ENCODE measurements at regions not wholly inside any gene's neighbourhood (a gene's known extent, or its start where the extent isn't known, plus 50 kb on each side); places are given as distances from the start of the nearest gene placed in this dataset.

DNA sequence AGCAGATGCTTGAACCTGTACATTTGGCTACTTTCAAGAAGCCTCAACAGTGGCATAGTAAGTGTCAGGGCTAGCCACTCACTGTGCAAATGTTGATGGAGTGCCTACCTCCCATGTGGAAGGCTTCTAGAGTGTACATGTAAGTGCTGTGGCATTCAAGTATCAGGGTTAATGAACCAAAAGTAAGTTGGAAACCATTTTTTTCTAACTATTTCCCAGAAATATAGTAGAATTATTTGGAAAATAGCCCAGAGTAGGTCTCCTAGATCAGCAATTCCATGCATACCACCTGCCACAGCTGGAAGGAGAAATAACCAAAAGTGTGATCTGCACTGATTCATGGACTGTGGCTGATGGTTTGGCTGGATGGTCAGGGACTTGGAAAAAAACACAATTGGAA, 53.3 kb downstream of the FOXD1 start:
- no peak for FAIRE-seq
- TF ChIP-seq, protein P1, sequence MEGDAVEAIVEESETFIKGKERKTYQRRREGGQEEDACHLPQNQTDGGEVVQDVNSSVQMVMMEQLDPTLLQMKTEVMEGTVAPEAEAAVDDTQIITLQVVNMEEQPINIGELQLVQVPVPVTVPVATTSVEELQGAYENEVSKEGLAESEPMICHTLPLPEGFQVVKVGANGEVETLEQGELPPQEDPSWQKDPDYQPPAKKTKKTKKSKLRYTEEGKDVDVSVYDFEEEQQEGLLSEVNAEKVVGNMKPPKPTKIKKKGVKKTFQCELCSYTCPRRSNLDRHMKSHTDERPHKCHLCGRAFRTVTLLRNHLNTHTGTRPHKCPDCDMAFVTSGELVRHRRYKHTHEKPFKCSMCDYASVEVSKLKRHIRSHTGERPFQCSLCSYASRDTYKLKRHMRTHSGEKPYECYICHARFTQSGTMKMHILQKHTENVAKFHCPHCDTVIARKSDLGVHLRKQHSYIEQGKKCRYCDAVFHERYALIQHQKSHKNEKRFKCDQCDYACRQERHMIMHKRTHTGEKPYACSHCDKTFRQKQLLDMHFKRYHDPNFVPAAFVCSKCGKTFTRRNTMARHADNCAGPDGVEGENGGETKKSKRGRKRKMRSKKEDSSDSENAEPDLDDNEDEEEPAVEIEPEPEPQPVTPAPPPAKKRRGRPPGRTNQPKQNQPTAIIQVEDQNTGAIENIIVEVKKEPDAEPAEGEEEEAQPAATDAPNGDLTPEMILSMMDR (IDR thresholded peaks at IDR 0.05; ENCODE audit: insufficient read depth, missing control alignments), result no peak

DNA sequence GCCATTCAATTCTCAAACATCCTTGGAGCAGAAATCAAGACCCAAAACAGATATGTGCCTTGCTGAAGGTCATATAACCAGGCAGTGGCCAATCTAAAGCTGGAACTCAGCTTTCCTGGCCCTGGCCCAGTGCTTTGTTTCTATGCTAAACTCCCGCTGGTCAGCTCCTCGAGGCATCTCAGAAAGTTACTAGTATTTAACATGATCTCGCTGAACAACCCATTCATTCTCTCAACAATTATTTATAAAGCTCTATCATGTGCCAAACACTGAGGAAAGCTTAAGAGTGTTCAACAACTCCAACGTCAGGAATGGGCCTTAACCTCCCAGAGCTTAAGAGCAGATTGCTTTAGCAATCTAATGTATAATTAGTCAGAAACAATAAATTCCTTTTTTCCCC, 54.0 kb downstream of the FOXD1 start:
- DNase-seq (ENCODE audit: insufficient read length, low spot score) (no peak), FAIRE-seq (no peak)
- TF ChIP-seq, protein P1 (IDR thresholded peaks at IDR 0.05; ENCODE audit: insufficient read depth, missing control alignments), result no peak

More for the DNA sequence above, 53.3 kb downstream of the FOXD1 start:
- DNase-seq (ENCODE audit: insufficient read length, low spot score), result no peak

DNA sequence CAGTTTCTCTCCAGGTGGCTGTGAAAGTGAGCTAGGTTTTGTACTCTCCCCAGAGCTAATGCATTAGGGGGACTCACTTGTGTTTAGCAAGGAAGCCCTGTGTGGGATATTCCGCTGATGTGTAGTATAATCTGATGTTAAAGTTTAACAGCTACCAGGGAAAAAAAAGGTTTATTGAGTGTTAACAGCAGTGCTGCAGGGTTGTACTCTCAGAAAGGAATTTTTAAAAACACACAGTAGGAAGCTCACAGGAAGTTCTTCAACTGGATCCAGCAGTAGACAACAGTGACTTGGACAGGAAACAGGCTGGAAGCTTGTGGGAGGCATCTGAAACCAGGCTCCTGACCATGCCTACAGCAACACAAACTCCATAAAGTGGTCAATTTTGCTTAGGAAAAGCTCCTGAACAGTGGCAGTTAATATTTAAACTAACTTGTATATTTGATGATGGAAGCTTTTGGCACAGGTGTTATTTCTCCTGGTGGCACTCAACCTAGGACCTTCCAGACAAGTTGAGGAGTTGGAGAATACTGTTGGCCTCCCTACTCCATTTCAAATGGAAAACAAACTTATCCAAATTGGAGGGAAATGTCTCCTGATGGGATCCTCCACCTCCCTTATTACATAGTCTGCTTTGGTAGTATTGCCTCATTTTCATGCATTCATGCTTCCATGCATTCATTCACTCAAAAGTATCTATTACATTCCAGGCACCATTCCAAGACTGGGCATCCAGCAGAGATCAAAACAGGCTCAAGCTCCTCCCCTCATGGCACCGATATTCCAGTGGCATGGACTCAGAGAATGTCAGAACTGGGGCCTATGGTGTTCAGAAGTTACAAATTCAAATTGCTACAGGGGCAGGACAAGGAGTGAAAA, 54.7 kb downstream of the FOXD1 start:
- no peak for FAIRE-seq
- no peak for DNase-seq (ENCODE audit: insufficient read length, low spot score)
- TF ChIP-seq, protein P1 (IDR thresholded peaks at IDR 0.05; ENCODE audit: insufficient read depth, missing control alignments), result no peak

DNA sequence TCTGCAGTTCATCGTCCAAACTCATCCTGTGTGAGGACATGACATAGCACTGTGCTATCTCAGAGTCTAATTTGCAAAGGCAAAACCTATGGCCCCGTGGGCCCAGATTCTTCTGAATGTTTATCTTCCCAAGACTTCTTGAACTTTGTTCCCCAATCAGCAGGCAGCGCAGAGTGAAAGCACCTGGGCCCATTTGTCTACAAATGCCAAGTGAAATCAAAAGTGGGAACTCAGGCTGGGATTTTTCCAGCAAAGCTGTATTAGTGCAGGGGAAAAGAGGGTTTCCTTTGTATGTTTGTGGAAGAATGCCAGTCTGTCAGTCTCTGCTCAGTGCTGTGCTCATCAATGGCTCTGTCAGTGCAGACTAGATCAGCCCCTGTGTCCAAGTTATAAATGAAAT, 55.8 kb downstream of the FOXD1 start:
- FAIRE-seq (no peak), DNase-seq (ENCODE audit: insufficient read length, low spot score) (no peak)
- TF ChIP-seq, protein P1 (IDR thresholded peaks at IDR 0.05; ENCODE audit: insufficient read depth, missing control alignments), result no peak

DNA sequence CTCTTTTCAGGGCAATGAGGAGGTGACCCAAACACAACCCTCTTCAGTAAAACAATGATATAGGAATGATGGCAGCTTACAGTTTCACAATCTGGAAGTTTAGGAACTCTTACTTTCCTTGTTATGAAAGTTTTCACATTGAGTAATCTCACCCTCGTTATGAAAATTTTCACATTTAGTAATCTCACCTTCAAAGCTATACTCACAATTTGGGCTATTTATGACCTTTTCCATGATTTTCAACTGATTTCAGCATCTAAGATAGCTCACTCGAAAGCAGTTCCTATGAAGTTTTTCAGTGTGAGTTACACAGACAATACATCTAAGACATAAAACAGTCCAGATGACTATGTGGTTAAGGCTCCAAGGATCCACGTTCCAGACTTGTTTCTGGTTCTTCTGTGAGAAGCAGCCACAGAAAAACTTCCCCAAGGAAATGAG, 57.1 kb downstream of the FOXD1 start:
- no peak for FAIRE-seq
- no peak for DNase-seq (ENCODE audit: insufficient read length, low spot score)
- TF ChIP-seq, protein P1 (IDR thresholded peaks at IDR 0.05; ENCODE audit: insufficient read depth, missing control alignments), result no peak

DNA sequence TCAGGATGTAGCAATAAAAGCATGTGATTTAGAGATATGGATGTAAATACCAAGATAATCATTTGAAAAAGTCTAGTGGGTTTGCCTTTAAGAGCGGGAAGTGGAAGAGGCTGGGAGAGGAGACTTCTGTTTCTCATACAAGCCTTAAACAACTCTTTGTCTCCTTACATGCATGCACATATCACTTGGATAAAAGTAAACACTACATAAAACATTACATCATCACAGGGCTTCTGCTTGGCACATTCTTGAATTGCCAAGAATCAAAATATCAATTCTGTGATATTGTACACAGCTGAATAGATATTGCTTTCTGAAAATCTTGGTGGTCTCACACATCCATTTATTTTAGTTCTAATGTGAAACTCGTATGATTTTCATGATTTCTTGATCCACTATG, 57.6 kb downstream of the FOXD1 start:
- FAIRE-seq, result no peak
- DNase-seq (ENCODE audit: insufficient read length, low spot score), result no peak
- TF ChIP-seq, protein P1 (IDR thresholded peaks at IDR 0.05; ENCODE audit: insufficient read depth, missing control alignments), result no peak

DNA sequence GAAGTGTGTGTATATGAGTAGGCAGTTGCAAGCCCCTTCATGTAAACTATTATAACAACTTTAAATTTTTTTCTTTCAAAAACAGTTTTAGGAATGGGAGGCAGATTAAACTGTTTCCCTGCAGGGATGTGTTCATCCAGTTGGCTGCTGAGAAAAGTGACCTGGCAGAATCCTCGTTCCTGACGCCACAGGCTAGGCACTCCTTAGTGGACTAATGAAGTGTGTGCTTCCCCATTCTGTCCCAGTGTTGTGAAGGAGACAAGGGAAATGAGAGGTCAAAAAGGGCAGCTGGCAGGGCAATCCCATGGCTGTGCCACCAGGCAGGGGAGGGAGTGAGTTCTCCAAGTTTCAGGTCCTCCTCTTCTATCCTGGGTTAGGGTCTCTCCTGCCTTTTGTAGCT, 59.8 kb downstream of the FOXD1 start:
- TF ChIP-seq, protein P1 (IDR thresholded peaks at IDR 0.05; ENCODE audit: insufficient read depth, missing control alignments), result no peak
- FAIRE-seq, result no peak

More for the DNA sequence above, 59.8 kb downstream of the FOXD1 start:
- no peak for DNase-seq (ENCODE audit: insufficient read length, low spot score)
